GM21381 (cell line): ENCODE measurements at regions not wholly inside any gene's neighbourhood (a gene's known extent, or its start where the extent isn't known, plus 50 kb on each side); places are given as distances from the start of the nearest gene placed in this dataset.
"Not testable (repeated sequence)": the region's sequence is repeated elsewhere in the genome, so short reads cannot be mapped to it uniquely, and the experiment has no call there.

Source experiments
- ATAC-seq: cut with Tn5 transposase; IDR thresholded peaks from one replicate; pipeline ENCODE4 v1.9.1; 2021; ENCODE audit warnings: mild to moderate bottlenecking, moderate library complexity; ENCODE audit not compliant: unreplicated experiment

GRCh38 chr9:26789959-26790358 is 102.6 kb downstream of the CAAP1 start:
- no peak for ATAC-seq

- ATAC-seq = no peak
Observed at GRCh38 chr9:26786564-26786963, 106.0 kb downstream of the CAAP1 start.

DNA sequence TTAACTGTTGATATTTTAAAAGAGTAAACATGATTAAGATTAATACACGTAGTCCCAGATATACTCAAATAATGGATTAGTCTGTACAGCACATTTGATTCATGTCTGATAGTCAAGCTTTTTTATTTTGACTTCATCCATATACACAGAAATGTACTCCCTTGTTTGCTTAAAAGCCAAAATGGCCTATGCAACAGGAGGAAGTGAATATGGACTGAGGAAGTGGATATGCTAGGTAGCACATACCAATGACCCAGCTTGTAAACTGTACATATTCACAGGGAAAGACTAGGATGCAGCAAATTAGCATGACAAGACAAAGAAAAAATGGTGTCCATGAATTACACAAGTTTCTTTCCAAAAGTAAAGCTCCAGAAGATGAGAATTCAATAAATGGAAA is 109.7 kb downstream of the CAAP1 start:
- no peak for ATAC-seq

- ATAC-seq = no peak
Observed at GRCh38 chr9:26781906-26782305, 110.7 kb downstream of the CAAP1 start.

DNA sequence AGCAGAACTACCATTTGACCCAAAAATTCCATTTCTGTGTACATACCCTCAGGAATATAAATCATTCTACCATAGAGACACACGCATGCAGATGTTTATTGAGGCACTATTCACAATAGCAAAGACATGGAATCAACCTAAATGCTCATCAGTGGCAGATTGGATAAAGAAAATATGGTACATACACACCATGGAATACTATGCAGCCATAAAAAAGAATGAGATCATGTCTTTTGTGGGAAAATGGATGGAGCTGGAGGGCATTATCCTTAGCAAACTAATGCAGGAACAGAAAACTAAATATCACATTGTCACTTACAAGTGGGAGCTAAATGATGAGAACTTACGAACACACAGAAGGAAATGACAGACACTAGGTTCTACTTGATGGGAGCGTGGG is 112.3 kb downstream of the CAAP1 start:
- not testable (repeated sequence) for ATAC-seq

GRCh38 chr9:26779062-26779461 is 113.5 kb downstream of the CAAP1 start:
- no peak for ATAC-seq

- no peak for ATAC-seq
Observed at GRCh38 chr9:26775391-26775790, 117.2 kb downstream of the CAAP1 start.

GRCh38 chr9:26773056-26773455 is 119.5 kb downstream of the CAAP1 start:
- ATAC-seq = no peak

DNA sequence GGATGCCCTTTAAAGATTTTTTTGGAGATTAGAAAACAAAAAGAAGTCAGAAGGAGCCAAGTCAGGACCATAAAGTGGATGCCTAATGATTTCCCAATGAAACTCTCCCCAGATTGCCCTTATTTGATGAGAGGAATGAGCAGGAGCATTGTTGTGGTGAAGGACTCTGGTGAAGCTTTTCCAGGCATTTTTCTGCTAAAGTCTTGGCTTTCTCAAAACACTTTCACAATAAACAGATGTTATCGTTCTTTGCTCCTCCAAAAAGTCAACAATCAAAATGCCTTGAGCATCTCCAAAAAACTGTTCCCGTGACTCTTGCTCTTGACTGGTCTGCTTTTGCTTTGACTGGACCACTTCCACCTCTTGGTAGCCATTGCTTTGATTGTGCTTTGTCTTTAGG is 121.8 kb downstream of the CAAP1 start:
- no peak for ATAC-seq

- ATAC-seq = no peak
Observed at GRCh38 chr9:26768145-26768544, 124.5 kb downstream of the CAAP1 start.

GRCh38 chr9:26760675-26761074 is 131.9 kb downstream of the CAAP1 start:
- ATAC-seq = no peak

DNA sequence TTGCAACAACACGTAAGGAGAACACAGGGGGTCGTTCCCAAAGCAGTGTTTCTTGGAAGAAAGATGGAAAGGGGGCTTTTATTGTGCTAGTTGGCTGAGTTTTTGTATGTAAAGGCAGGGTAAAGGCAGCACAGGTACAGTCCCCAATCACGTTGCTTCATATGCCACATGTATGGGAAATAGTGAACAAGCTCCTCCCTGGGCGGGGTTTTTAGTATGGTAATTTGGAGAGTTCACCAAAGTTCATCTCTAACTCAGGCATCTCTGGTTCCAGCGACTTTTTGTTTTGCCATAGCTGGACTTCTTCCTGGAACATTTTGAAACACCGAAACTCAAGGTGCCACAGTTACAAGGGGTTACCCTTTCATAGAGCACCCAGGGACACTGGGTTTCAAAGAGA is 133.9 kb downstream of the CAAP1 start:
- no peak for ATAC-seq

GRCh38 chr9:26756881-26757280 is 135.7 kb downstream of the CAAP1 start:
- no peak for ATAC-seq

DNA sequence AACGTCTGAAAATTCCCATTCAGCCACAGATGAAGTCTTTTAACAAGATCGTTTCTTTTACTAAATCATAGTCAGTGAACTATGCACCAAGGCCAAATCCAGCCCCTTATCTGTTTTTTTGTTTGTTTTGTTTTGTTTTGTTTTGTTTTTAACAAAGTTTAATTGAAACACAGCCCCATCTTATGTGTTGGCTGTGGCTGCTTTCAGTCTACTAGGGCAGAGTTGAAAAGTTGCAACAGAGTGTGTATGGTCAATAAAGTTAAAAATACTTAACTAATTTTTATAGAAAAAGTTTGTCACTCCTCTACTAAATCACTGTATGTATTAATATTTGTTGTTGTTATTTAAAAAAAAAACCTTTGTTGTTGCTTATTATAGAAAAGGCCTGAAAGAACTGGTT is 137.1 kb downstream of the CAAP1 start:
- no peak for ATAC-seq

GRCh38 chr9:26754509-26755164 is 138.0 kb downstream of the CAAP1 start:
- ATAC-seq = no peak

DNA sequence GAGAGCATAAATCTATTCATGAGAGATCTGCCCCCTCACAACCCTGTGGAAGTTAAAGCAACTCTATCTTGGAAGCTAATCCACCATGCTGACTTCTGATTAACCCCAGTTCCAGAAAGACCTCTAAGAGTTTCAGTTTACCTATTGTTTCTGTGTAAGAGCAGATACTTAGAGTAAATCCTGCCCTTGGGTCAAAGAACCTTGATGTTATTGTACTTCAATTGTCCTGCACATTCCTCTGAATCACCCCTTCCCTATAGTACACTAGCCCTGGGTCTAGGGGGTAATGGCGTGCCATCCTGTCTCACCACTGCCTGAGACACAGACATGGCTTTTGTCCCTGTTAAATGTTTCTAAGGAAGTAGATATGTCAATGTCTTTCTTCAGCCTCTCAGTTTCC is 138.6 kb downstream of the CAAP1 start:
- no peak for ATAC-seq

- ATAC-seq = no peak
Observed at GRCh38 chr9:26750162-26750561, 142.4 kb downstream of the CAAP1 start.

GRCh38 chr9:26748449-26749058 is 144.0 kb downstream of the CAAP1 start:
- ATAC-seq = no peak

DNA sequence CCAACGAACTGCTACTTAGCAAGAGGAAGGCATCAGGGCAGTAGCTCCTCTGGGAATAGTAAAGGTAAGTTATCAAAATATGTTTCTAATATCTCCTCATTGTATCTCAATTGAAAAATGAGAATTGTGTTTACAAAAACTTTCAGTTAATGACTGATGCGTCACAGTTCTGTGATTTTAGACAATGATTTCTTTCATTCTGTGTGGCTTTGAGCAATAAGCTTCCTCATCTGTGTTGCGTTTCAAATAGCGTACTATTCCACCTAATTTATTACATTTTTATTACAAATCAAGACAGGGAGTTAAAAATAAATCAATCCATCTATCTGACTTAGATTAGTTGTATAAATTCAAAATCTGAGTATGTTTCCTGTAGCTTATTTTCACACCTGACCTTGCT is 145.0 kb downstream of the CAAP1 start:
- no peak for ATAC-seq

- ATAC-seq = peak; percentile 92
Observed at GRCh38 chr9:26746357-26747072, 146.1 kb downstream of the CAAP1 start.

DNA sequence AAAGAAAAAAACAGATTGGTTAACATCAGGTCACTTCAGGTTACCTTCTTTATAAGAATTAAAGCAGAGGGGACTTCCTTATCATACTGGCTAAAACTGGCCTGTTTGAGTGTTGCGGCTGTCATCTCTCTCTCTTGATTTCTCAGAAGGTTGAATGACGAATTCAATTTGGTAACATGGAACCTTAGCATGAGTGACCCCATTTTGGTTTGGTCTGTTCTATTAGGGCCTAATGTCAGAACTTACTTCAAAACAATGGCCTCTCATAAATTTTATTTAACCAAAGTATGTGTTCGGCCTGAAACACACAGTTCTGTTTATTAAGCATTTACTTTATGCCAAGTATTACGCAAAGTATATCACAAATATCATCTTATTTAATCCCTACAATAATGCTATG is 147.5 kb downstream of the CAAP1 start:
- no peak for ATAC-seq
